ENCODE measurements at regions not wholly inside any gene's neighbourhood (a gene's known extent, or its start where the extent isn't known, plus 50 kb on each side); places are given as distances from the start of the nearest gene placed in this dataset.

GRCh38 chr15:47624503-47624902 lies 92.8 kb upstream of the SEMA6D start:
- Histone ChIP-seq H3K27ac (ENCODE audit: low read depth, low read length) (no peak overlapping the region), H3K9me3 (ENCODE audit: control insufficient read depth in 1 of 2, insufficient read depth in 1 of 2, low read depth in 1 of 2, low read length in 2 of 2) (peaks cover 12 to 16% of the 10 kb centered on the region in 2 experiments; a peak in 3 of 4 replicates), H3K9ac (ENCODE audit: low read length) (no peak overlapping the region), H3K4me3 (replicated peaks in 1 of 2; ENCODE audit: low read depth in 1 of 2, low read length in 2 of 2) (no peak overlapping the region), H3K4me2 (ENCODE audit: low read length) (no peak overlapping the region), H3K9me2 (ENCODE audit: insufficient read depth) (no peaks in the 10 kb centered on the region), H3K27me3 (ENCODE audit: insufficient read depth, low read length) (no peaks in the 10 kb centered on the region), H3K36me3 (ENCODE audit: control insufficient read depth in 1 of 2, insufficient read depth in 2 of 2, low read length in 2 of 2) (no peaks in the 10 kb centered on the region), H2AFZ (ENCODE audit: low read depth, low read length, poor library complexity, severe bottlenecking) (no peak overlapping the region), H3K79me2 (ENCODE audit: insufficient read depth, low read length) (no peaks in the 10 kb centered on the region), H3K4me1 (ENCODE audit: control insufficient read depth in 1 of 2, insufficient read depth in 2 of 2, low read length in 2 of 2) (no peaks in the 10 kb centered on the region), H4K20me1 (ENCODE audit: insufficient read depth) (no peaks in the 10 kb centered on the region)
- no peak for ATAC-seq
- RAD21 ChIA-PET (ENCODE audit: low non-redundant PET in 1 of 2, low total read pairs in 2 of 2, uncharacterized antibody in 2 of 2, unreplicated experiment in 2 of 2): no interaction called here
- DNase-seq (ENCODE audit: low read depth, low spot score): no peak
- POLR2A ChIA-PET: no interaction called here
- no TSS peak for BruUV-seq (replicated peaks)
- CTCF ChIA-PET: no interaction called here
- TF ChIP-seq ZBTB33 (IDR thresholded peaks at IDR 0.05; ENCODE audit: extremely low read depth, insufficient replicate concordance, low read length): no peak
- no peak for TF ChIP-seq EGR1 (IDR thresholded peaks at IDR 0.05; ENCODE audit: low read depth)
- no peak for TF ChIP-seq RAD21 (IDR thresholded peaks at IDR 0.05; ENCODE audit: low read depth)
- no peak for TF ChIP-seq ZFX (IDR thresholded peaks at IDR 0.05)
- TF ChIP-seq EZH2 (IDR thresholded peaks at IDR 0.05): no peak
- no peak for TF ChIP-seq SRF (IDR thresholded peaks at IDR 0.05; ENCODE audit: low read depth)
- no peak for TF ChIP-seq FOSL1 (IDR thresholded peaks at IDR 0.05; ENCODE audit: low read depth)
- no peak for TF ChIP-seq ATF3 (IDR thresholded peaks at IDR 0.05)
- no peak for TF ChIP-seq JUND (IDR thresholded peaks at IDR 0.05)
- no peak for TF ChIP-seq ZNF274 (IDR thresholded peaks at IDR 0.05; ENCODE audit: low read depth, low read length)
- TF ChIP-seq POLR2A (IDR thresholded peaks at IDR 0.05; ENCODE audit: borderline replicate concordance, extremely low read depth, insufficient read depth, insufficient read length): no peak
- no peak for TF ChIP-seq SP1 (IDR thresholded peaks at IDR 0.05; ENCODE audit: low read depth)
- no peak for TF ChIP-seq MAX (IDR thresholded peaks at IDR 0.05)
- no peak for TF ChIP-seq TCF7L2 (IDR thresholded peaks at IDR 0.05; ENCODE audit: borderline replicate concordance, extremely low read depth, insufficient read depth, insufficient read length)
- no peak for TF ChIP-seq ELF1 (IDR thresholded peaks at IDR 0.05; ENCODE audit: borderline replicate concordance, low read depth)
- TF ChIP-seq EZH2phosphoT487 (IDR thresholded peaks at IDR 0.05; ENCODE audit: borderline replicate concordance): no peak
- intact Hi-C loops (cut with micrococcal nuclease): no loop called here

Measured in HCT116 (cell line).